Activated CD4-positive, alpha-beta T cell treated with anti-CD3 and anti-CD28 coated beads for 4 hours (primary cell): ENCODE measurements at regions not wholly inside any gene's neighbourhood (a gene's known extent, or its start where the extent isn't known, plus 50 kb on each side); places are given as distances from the start of the nearest gene placed in this dataset.
A peak's percentile ranks its signal among the peaks of the same experiment; 100 is the strongest.
"Not testable (repeated sequence)": the region's sequence is repeated elsewhere in the genome, so short reads cannot be mapped to it uniquely, and the experiment has no call there.

Experiments
- DNase-seq, 2 donors: peaks; one replicate each; pipeline ENCODE4 v3.0.0-alpha.2; 2020

GRCh38 chr13:33634546-33634982 is 183.4 kb upstream of the RFC3 start:
- no peak for DNase-seq

- no peak for DNase-seq
Measured at GRCh38 chr13:33636243-33636642, 181.7 kb upstream of the RFC3 start.

- no peak for DNase-seq
Measured at GRCh38 chr13:33636955-33637670, 180.8 kb upstream of the RFC3 start.

- no peak for DNase-seq
Measured at GRCh38 chr13:33637978-33638743, 179.8 kb upstream of the RFC3 start.

GRCh38 chr13:33639158-33639557 is 178.8 kb upstream of the RFC3 start:
- no peak for DNase-seq

GRCh38 chr13:33639626-33640080 is 178.3 kb upstream of the RFC3 start:
- peak; percentile 21 to 24 for DNase-seq

GRCh38 chr13:33640832-33641231 is 177.1 kb upstream of the RFC3 start:
- no peak for DNase-seq

- DNase-seq = no peak
Measured at GRCh38 chr13:33642374-33643065, 175.4 kb upstream of the RFC3 start.

GRCh38 chr13:33644581-33645543 is 173.1 kb upstream of the RFC3 start:
- DNase-seq = no peak

- no peak for DNase-seq
Measured at GRCh38 chr13:33645591-33646554, 172.1 kb upstream of the RFC3 start.

- DNase-seq = no peak
Measured at GRCh38 chr13:33649212-33649878, 168.6 kb upstream of the RFC3 start.

- no peak for DNase-seq
Measured at GRCh38 chr13:33651766-33652165, 166.2 kb upstream of the RFC3 start.

GRCh38 chr13:33657274-33657673 is 160.7 kb upstream of the RFC3 start:
- DNase-seq = no peak

GRCh38 chr13:33659466-33659865 is 158.5 kb upstream of the RFC3 start:
- DNase-seq = no peak

GRCh38 chr13:33659894-33660293 is 158.1 kb upstream of the RFC3 start:
- DNase-seq = no peak

GRCh38 chr13:33662392-33662791 is 155.6 kb upstream of the RFC3 start:
- DNase-seq = no peak

- no peak for DNase-seq
Measured at GRCh38 chr13:33665626-33666175, 152.2 kb upstream of the RFC3 start.

- no peak for DNase-seq
Measured at GRCh38 chr13:33671560-33671959, 146.4 kb upstream of the RFC3 start.

GRCh38 chr13:33672022-33672421 is 145.9 kb upstream of the RFC3 start:
- not testable (repeated sequence) for DNase-seq
